Fibroblast of skin of right quadriceps (primary cell): ENCODE measurements at regions not wholly inside any gene's neighbourhood (a gene's known extent, or its start where the extent isn't known, plus 50 kb on each side); places are given as distances from the start of the nearest gene placed in this dataset.
A peak's percentile ranks its signal among the peaks of the same experiment; 100 is the strongest.
"Not testable (repeated sequence)": the region's sequence is repeated elsewhere in the genome, so short reads cannot be mapped to it uniquely, and the experiment has no call there.

Experiments
- DNase-seq: peaks from one replicate; pipeline ENCODE4 v3.0.0-alpha.2; 2013

- peak; percentile 78 for DNase-seq
These were observed 147.8 kb upstream of the KRR1 start for GRCh38 chr12:75658901-75659823.

DNA sequence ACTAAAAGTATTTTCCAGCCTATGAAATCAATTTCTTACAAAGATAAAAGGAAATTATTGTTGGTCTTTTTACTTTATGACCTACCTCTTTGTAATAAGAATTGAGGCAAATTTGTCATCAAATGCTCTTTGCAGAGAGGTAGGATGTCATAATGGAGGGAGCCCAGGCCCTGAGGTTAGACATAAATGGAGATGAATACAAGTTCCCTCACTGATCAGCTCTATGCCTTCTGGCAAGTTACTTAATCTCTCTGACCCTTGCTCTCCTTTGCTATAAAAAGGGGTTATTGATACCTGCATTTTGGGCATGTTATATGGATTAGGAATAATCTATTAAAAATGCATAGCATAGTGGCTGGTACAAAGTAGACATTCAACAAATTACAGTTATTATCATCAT lies 146.9 kb upstream of the KRR1 start:
- no peak for DNase-seq

- DNase-seq = peak; percentile 30
These were observed 146.4 kb upstream of the KRR1 start for GRCh38 chr12:75657831-75658230.

GRCh38 chr12:75657354-75657753 lies 145.9 kb upstream of the KRR1 start:
- not testable (repeated sequence) for DNase-seq

GRCh38 chr12:75656648-75657047 lies 145.2 kb upstream of the KRR1 start:
- peak; percentile 96 for DNase-seq

GRCh38 chr12:75656210-75656609 lies 144.8 kb upstream of the KRR1 start:
- DNase-seq = no peak

- no peak for DNase-seq
These were observed 144.0 kb upstream of the KRR1 start for GRCh38 chr12:75655315-75655806.

GRCh38 chr12:75651342-75651695 lies 139.9 kb upstream of the KRR1 start:
- DNase-seq = no peak

DNA sequence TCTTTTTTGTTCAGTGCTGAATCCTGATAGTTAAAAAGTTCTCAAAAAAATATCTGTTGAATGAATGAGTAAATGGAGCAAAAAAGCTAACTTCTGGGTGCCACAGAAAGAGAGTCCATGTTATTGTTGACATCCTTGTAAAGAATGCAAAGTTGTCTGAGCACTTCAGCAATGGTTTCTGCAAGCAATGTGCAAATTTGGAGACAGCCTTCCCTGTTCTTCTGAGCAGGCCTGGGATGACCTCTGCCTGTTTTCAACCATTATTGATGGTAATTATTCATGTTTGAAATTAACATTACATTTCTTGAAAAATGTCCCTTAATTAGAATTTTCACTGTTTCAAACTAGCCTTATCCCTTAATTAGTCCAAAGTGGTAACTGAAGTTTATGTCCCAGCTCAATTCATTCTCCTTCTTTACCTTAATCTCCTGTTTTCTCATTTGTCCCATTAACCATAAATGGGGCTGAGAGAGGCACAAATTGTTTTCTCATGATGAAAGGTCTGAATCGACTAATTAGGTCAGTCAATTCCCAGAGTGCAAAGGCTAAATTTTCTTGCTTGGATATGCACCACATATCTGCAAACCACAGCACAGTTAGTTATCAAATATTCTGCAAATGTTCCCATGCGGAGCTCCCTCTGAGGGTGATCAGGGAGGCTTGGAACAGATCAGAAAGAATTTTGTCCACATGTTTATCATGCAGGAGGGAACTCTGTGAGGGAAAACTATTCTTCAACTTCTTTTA lies 139.4 kb upstream of the KRR1 start:
- peak; percentile 54 for DNase-seq

GRCh38 chr12:75650100-75650499 lies 138.7 kb upstream of the KRR1 start:
- no peak for DNase-seq

DNA sequence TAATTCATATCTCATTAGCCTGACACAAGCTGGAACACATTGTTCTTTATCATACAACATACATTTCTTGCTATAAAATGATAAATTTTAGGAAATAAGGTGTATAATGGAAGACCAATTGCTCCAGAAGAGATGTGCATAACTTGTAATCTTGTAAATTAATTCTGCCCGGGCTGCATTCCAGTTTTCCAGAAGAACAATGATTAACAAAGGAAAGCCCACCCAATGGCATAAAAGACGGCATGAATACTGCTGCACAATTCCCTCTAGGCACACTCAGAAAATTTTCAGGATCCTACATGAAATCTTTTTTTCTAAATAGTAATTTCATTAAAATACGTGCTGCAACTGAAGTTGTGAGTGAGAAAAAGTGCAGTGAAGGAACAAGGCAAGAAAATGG lies 137.4 kb upstream of the KRR1 start:
- DNase-seq = no peak

- DNase-seq = no peak
These were observed 135.2 kb upstream of the KRR1 start for GRCh38 chr12:75646329-75647210.

- no peak for DNase-seq
These were observed 133.2 kb upstream of the KRR1 start for GRCh38 chr12:75644472-75645072.

DNA sequence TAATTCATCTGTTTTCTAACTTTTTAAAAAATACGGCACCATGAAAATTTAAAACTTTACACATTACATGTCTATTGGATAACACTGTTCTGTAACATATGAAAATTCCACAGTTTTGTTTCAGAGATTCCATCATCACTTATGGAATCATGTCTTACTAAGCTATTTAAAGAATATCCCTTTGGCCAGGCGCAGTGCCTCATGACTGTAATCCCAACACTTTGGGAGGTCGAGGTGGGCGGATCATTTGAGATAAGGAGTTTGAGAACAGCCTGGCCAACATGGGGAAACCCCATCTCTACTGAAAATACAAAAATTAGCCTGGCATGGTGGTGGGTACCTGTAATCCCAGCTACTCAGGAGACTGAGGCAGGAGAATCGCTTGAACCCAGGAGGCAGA lies 131.7 kb upstream of the KRR1 start:
- DNase-seq = peak; percentile 29

- DNase-seq = peak; percentile 56
These were observed 130.8 kb upstream of the KRR1 start for GRCh38 chr12:75642226-75642625.

DNA sequence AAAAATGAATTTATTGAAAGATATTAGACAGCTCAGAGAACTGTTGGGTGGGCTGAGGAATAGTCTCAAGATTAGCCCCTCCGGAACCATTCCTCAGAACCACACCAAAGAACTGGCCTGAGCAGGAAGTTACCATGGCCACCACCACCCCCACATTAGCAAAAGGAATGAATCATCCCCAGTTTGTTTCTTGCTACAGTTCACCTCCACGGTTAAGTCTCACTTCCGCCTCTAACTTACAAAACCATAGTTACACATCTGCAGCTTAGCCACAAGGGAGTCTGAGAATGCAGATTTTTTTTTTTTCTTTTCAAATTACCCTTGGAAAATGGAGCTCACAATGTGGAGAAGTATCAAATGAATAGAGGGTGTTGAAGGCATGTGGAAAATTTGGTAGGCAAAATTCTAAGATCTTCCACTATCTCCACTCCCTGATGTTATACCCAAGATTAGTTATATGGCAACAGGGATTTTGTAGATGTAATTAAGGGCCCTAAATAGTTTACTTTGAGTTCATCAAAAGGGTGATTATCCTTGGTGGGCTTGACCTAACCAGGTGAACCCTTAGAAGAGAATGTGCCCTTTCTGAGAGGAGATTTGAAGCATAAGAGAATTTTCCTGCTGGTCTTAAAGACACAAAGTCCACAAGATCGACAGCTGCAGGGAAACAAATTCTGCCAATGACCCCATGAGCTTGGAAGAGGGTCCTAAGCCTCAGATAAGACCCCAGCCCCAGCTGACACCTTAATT lies 129.8 kb upstream of the KRR1 start:
- DNase-seq = peak; percentile 93

DNA sequence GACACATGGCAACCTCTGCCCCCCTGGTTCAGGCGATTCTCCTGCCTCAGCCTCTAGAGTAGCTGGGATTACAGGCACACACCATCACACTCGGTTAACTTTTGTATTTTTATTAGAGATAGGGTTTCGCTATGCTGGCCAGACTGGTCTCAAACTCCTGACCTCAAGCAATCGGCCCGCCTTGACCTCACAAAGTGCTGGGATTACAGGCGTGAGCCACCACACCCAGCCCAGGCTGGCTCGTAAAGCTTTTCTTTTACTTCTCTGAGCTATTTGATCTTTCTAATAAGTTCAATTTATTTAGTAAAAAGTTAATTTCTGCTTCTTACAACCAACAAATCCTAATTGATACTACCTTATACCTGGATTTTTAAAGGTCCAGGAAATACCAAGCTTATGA lies 127.4 kb upstream of the KRR1 start:
- no peak for DNase-seq

- DNase-seq = no peak
These were observed 125.2 kb upstream of the KRR1 start for GRCh38 chr12:75636607-75637006.

- peak; percentile 90 for DNase-seq
These were observed 124.4 kb upstream of the KRR1 start for GRCh38 chr12:75635606-75636444.
